Left lung (tissue), 4 donors: ENCODE measurements at regions not wholly inside any gene's neighbourhood (a gene's known extent, or its start where the extent isn't known, plus 50 kb on each side); places are given as distances from the start of the nearest gene placed in this dataset.

Source experiments
- ATAC-seq: fragments of 200-7000 bp; cut with Tn5 transposase; one replicate; pipeline ENCODE4 v1.9.1; 2020; ENCODE audit warnings: moderate library complexity
- DNase-seq, 4 donors: peaks; one replicate each; pipeline ENCODE4 v3.0.0-alpha.2; 2013 to 2020
- H3K27ac ChIP-seq, 2 donors: fragments of 200-600 bp; sonication (generic) in 1 of 2; one replicate each; pipeline versions ENCODE4 v1.5.0 to v1.8.0; 2020 to 2021
- H3K27me3 ChIP-seq, 2 donors: fragments of 200-600 bp; sonication (generic) in 1 of 2; one replicate each; pipeline versions ENCODE4 v1.5.0 to v1.8.0; 2020 to 2021
- H3K36me3 ChIP-seq, 2 donors: fragments of 200-600 bp; sonication (generic) in 1 of 2; one replicate each; pipeline versions ENCODE4 v1.5.0 to v1.8.0; 2020 to 2021
- H3K4me1 ChIP-seq, 2 donors: fragments of 200-600 bp; one replicate each; pipeline ENCODE4 v1.8.0; 2021
- H3K4me3 ChIP-seq, 2 donors: fragments of 200-600 bp; sonication (generic) in 1 of 2; one replicate each; pipeline versions ENCODE4 v1.5.0 to v1.8.0; 2020 to 2021; ENCODE audit warnings: mild to moderate bottlenecking in 1 of 2
- H3K9me3 ChIP-seq, 2 donors: fragments of 200-600 bp; sonication (generic) in 1 of 2; one replicate each; pipeline versions ENCODE4 v1.5.0 to v1.8.0; 2020 to 2021
- CTCF ChIP-seq, 2 donors: fragments of 200-600 bp; sonication (generic) in 1 of 2; IDR thresholded peaks; one replicate each; pipeline versions ENCODE4 v1.5.0 to v1.8.0; 2021; ENCODE audit warnings: antibody characterized with exemption in 2 of 2
- intact Hi-C, 2 donors: fragments of 100-400 bp; cut with DNase I; formaldehyde crosslinking; loops; one replicate each; pipeline versions ENCODE4 v1.11.2 to v1.14.2; 2022
- donor health status: DM: no; HTN: yes; CAD: no.
- donor health status: DM: no; HTN: no; CAD: no.

GRCh38 chr13:81597101-81597500, 1256.2 kb upstream of the SPRY2 start:
- intact Hi-C loops, result no loop called here
- TF ChIP-seq CTCF (IDR thresholded peaks at IDR 0.05), result no peak
- H3K4me1 ChIP-seq, result no peaks in the 10 kb centered on the region
- no peaks in the 10 kb centered on the region for H3K36me3 ChIP-seq
- no peak overlapping the region for H3K27ac ChIP-seq
- no peaks in the 10 kb centered on the region for H3K9me3 ChIP-seq
- no peaks in the 10 kb centered on the region for H3K27me3 ChIP-seq
- DNase-seq (no peak), ATAC-seq (no peak)
- no peak overlapping the region for H3K4me3 ChIP-seq

- ATAC-seq (no peak), DNase-seq (no peak)
- Histone ChIP-seq H3K27me3 (no peaks in the 10 kb centered on the region), H3K9me3 (no peaks in the 10 kb centered on the region), H3K4me1 (no peaks in the 10 kb centered on the region), H3K36me3 (no peaks in the 10 kb centered on the region), H3K27ac (no peak overlapping the region), H3K4me3 (no peak overlapping the region)
- intact Hi-C loops, result no loop called here
- no peak for TF ChIP-seq CTCF (IDR thresholded peaks at IDR 0.05)
Observed at GRCh38 chr13:81596224-81596753, 1255.4 kb upstream of the SPRY2 start.

- TF ChIP-seq CTCF (IDR thresholded peaks at IDR 0.05), result no peak
- Histone ChIP-seq H3K4me3 (no peak overlapping the region), H3K4me1 (no peaks in the 10 kb centered on the region), H3K36me3 (no peaks in the 10 kb centered on the region), H3K27me3 (no peaks in the 10 kb centered on the region), H3K9me3 (no peaks in the 10 kb centered on the region), H3K27ac (no peak overlapping the region)
- DNase-seq (no peak), ATAC-seq (no peak)
- intact Hi-C loops, result no loop called here
Observed at GRCh38 chr13:81591528-81592220, 1250.7 kb upstream of the SPRY2 start.

GRCh38 chr13:81582381-81582780, 1241.5 kb upstream of the SPRY2 start:
- H3K9me3 ChIP-seq, result no peaks in the 10 kb centered on the region
- no peaks in the 10 kb centered on the region for H3K27me3 ChIP-seq
- H3K4me3 ChIP-seq, result no peak overlapping the region
- DNase-seq (no peak), ATAC-seq (no peak)
- no peak overlapping the region for H3K27ac ChIP-seq
- TF ChIP-seq CTCF (IDR thresholded peaks at IDR 0.05), result no peak
- intact Hi-C loops, result no loop called here
- H3K36me3 ChIP-seq, result no peaks in the 10 kb centered on the region
- no peaks in the 10 kb centered on the region for H3K4me1 ChIP-seq

- no peak for ATAC-seq
- Histone ChIP-seq H3K36me3 (no peaks in the 10 kb centered on the region), H3K4me1 (no peaks in the 10 kb centered on the region), H3K27me3 (no peaks in the 10 kb centered on the region), H3K27ac (no peak overlapping the region), H3K4me3 (no peak overlapping the region), H3K9me3 (no peaks in the 10 kb centered on the region)
- DNase-seq, result no peak
- intact Hi-C loops, result no loop called here
- TF ChIP-seq CTCF (IDR thresholded peaks at IDR 0.05), result no peak
Observed at GRCh38 chr13:81577601-81578195, 1236.8 kb upstream of the SPRY2 start.
